HG03025 (cell line): ENCODE measurements at regions not wholly inside any gene's neighbourhood (a gene's known extent, or its start where the extent isn't known, plus 50 kb on each side); places are given as distances from the start of the nearest gene placed in this dataset.

Source experiments
- ATAC-seq: cut with Tn5 transposase; IDR thresholded peaks from one replicate; pipeline ENCODE4 v1.9.1; 2021; ENCODE audit warnings: mild to moderate bottlenecking, moderate library complexity; ENCODE audit not compliant: unreplicated experiment, low FRiP score

DNA sequence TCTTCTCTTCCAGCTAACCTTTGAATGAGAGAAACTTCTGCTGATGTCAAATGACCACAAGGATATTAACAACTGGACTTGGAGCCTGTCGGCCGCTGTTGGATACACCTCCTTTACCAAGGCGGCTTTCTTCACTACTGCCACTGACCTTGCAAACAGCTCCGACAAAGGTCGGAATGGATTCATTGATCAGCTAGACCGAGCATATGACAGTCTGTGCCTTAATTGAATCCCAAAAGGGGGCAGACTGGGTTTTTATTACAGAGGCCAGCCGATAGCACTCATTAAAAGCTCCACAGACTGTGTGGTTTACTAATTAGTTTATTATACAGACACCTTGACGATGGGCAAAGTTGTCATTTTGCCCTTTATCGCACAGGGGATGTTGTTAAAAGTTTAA is 394.5 kb downstream of the RERGL start:
- no peak for ATAC-seq

DNA sequence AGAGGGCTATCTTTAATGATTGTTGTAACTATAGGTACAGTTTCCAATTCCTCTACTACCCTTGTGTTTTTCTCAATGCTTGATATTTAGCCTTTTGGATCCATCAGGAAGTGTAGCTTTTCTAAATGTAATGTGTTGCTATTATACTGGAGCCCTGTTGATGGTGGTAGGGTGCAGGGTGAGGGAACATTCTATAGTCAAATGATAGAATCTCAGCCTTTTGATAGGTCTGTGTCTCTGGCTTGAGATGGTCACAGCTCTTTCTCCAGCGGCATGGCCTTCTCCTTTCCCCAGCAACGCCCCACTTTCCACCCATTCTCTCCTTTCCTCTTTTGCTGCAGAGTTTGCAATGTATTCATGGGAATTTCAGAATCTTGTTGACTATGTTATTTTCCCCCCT is 398.6 kb downstream of the RERGL start:
- ATAC-seq = no peak

- no peak for ATAC-seq
Measured at GRCh38 chr12:17680220-17680619, 409.8 kb downstream of the RERGL start.

DNA sequence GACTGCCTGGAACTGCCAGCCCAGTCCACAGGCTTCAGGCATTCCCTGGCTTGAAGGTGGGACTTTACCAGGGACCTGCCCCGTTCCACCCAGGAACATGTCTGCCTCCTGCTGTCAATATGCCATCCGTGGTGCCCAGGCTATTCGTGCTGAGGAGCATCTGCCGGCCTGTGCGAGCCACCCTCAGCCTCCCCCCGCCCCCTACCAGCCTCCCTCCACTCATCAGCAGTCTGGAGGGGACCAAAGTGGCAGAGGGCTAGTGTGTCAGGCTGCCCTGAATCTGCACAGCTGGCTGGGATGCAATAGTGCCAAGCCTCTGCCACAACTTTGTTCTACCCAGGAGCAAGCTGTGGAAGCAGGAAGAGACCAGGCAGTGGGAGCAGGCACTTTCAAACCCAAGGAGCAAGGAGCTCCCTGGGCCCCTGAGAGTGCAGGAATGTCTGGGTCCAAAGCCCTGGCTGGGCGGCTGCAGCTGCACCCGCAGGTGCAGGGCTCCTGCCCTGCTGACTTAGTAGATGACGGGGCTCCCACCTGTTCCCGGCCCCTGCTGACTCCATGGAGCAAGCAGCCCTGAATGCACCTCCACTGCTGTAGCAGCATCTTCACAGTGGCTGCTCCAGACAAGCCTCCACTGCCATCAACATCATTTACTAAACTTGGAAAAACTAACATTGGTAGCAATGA is 423.2 kb downstream of the RERGL start:
- no peak for ATAC-seq

DNA sequence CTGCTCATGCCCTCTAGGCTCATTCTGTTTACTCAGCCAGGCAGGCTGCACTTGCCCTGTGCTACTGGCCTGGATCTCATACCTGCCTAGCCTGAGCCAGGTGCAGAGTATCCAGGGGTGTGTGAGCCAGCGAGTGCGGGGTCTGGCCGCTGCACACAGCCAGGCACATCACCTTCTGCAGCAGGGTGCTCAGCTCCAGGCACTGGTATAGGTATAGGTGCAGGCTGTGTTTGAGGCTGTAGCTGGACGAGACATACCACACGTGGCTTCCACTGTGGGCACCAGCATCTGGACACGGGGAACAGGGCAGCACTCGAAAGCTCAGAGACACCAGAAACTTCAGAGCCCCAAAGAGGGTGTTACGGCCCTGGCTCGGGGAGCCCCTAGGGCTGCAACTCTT is 424.2 kb downstream of the RERGL start:
- ATAC-seq = no peak

DNA sequence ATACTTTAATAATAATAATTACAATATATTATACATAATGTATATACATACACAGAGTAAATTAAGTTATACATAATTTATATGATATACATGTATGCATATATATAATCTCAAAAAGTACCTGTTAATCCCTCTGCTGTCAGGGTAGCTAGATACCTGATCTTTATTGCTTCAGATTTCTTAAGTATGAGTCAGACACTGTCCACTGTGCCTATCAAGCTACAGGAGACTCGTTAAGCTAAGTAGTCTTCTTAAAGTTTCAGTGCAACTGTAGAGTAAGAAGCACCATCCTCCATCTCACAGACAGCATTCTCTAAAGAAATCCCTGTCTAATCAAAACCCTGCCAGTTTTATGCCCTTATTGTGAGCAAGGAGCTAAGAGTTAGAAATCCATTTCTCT is 428.7 kb downstream of the RERGL start:
- no peak for ATAC-seq

DNA sequence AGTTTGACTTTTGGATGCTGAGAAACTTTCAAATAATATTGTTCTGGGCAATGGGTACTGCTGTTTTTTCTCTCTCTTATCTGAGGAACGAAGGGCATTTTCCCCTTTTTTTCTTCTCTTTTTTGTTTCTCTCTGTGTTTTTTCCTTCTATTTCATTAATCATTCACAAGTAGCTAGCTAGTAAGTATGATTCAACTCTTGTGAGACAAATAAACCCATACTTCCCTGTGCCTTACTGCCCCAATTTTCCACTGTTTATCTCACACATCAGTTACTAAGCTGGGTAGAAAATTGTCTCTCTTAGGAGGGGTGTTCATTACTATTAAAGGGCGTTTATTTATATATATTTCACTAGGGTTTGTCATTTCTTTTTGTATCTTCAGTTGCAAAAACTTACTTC is 437.6 kb downstream of the RERGL start:
- no peak for ATAC-seq

DNA sequence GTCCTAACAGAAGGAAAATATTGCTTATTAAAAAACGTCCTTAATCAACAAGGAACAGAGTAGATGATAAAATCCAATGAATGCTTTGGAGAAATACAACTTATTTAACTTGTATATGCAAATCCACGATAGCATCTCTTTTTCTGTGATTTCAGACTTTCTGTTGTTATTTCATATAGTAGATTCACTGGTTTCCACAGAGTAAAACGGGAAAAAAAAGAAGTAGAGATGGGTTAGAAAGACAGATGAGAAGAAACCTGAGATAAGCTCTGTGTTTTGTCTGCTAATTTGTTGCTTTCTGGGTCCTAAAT is 447.7 kb downstream of the RERGL start:
- no peak for ATAC-seq

DNA sequence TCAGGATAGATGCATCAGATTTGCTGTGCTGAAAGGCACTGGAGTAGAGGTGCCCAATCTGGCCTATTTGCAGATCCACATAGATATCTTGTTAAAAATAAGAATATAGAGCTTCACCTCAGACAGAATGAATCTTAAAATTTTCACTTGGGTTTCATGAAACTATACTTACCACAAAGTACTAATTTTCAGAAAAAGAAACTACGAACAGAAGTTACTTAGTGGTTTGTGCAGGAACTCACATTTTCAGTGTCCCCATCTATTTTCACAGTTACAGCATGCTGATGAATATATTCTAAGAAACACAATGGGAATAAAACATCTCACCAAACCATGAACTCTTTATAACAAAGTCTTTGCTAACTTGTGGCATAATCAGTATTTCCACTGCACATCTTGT is 449.4 kb downstream of the RERGL start:
- no peak for ATAC-seq

- ATAC-seq = no peak
Measured at GRCh38 chr12:17618831-17619230, 471.2 kb downstream of the RERGL start.

- ATAC-seq = no peak
Measured at GRCh38 chr12:17609701-17610100, 480.3 kb downstream of the RERGL start.

- ATAC-seq = no peak
Measured at GRCh38 chr12:17609153-17609552, 480.8 kb downstream of the RERGL start.

DNA sequence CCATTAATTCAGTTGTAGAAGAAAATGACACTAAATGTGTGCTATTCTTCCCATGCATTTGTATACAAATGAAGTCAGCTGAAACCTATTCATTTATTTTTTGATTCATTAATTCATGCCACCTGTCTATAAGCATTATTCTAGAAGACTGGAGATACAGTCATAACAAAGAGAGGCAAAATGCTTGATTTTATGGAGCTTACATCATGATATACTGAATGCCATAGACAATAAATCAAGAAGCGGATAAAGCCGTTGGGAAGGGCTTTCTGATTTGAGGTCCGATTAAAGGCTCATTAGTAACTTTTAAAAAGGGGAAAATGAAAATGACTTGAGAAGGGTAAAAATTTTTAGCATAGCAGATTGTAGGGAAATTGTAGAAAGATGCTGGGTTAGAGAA is 494.9 kb downstream of the RERGL start:
- no peak for ATAC-seq

DNA sequence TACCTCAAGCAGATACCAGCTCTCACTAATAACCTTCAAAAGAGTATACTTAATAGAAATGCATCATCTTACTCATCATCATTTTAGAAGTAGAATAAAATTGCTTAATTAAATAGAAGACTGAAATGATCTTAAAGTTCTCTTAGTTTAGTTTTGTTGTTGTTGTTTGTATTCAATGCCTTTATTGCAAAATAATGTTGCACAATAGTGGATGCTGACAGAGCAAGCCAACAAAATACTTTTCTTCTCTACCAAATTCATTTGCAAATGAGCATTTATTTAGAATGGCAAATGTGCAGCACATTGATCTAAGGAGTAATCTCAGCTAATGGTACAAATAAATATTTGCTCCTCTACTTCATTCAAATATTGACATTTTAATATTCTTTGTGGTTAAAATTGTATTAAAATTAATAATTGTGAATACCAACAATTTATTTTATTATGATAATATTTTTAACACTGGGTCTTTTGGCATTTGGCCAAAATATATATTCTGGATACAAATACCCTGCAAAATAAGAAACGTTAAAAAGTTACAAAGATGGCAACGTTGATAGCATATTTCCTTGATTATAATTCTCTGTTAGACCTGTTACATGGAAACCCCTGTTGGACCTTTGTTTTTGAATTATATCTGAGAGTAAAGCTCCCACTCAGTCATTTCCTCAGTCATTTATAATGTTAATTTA is 496.1 kb downstream of the RERGL start:
- no peak for ATAC-seq

GRCh38 chr12:17592472-17592871 is 497.5 kb downstream of the RERGL start:
- ATAC-seq = no peak

DNA sequence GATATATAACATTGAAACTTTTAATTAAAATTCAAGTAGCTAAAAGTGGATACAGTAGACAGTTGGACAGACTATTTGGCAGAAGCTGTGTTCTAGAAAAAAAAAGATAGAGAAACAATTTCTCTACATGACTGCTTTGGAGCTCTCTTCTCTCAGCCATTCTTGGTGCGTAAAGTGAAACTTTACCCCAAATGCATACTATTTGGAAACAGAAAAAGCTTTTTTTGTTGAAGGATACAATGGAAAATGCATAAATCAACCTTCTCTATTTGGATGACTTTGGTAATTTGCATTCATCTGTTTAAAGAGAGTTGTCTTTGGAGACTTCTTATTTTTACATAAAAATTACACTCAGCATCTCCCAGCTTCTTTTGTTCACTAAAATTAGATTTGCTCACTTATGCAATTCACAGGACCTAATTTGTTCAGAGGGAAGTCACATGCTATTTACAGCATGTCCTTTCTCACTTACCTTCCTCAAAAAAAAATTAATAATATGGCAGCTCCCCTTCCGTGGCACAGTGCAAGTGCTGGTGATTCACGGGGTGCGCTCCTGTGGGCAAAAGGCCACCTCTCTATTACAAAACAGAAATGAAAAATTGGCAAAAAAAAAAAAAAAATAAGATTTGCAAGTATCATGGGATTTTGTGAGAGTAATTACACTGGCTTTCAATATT is 498.9 kb downstream of the RERGL start:
- no peak for ATAC-seq

GRCh38 chr12:17588968-17589367 is 501.0 kb downstream of the RERGL start:
- no peak for ATAC-seq

DNA sequence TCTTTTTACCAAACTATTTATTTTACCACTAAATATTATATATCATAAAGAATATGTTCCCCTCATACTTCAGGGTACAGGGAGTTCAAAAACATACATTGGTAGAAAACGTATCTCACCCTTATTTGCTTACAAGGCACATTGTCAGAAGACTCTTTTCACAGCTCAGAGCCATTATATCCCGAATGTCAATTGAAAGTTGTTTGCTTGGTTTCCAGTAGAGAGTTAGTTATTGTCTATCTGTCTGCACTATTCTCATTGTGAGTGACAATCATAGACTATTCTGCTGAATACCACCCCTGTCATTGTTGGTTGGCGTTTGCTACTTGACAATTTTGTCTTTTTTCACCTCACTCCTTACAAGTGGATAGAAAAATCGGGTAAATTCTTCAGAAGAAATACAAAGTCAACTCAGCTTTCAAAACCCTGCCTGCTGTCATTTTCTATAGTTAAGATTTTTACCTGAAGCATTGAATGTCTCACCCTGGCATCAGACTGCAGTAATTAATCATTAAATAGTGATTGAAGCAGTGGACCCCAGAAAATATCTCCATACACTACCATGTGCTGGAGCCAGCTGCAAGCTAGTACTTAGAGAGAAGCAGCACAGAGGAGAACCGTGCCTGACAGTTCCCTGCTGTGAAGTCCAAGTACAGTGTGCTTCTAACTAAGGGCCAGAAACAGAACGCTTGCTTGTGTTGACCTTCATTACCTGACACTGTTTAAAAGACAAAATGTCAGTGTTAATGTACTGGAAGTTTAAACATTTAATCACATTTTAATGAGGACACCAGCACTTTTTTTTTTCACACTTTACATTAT is 510.6 kb downstream of the RERGL start:
- no peak for ATAC-seq

GRCh38 chr12:17577405-17577804 is 512.6 kb downstream of the RERGL start:
- ATAC-seq = no peak

GRCh38 chr12:17572250-17572649 is 517.7 kb downstream of the RERGL start:
- ATAC-seq = no peak

DNA sequence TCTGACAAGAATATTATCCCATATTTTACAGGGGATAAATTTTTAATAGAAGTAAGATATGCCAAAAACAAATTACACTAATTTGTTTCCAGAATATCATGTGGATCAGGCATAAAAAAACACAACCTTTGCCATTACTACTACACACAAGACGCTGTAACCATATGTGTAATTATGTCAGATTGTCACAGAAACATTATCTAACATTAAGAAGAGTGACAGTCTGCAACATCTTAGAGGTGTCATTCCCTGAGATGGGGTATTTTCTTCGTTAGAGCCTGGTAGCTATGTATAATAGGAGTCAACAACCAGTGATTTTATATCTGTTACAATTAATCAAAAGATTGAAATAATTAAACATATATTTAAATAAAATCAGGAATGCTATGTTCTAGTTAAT is 518.9 kb downstream of the RERGL start:
- no peak for ATAC-seq
